ENCODE measurements at regions not wholly inside any gene's neighbourhood (a gene's known extent, or its start where the extent isn't known, plus 50 kb on each side); places are given as distances from the start of the nearest gene placed in this dataset.

- no peak overlapping the region for H3K27ac Mint-ChIP-seq
- no peak overlapping the region for H3K4me3 ChIP-seq (ENCODE audit: control insufficient read depth in 1 of 2, extremely low read depth in 1 of 2, low read length in 1 of 2)
- no peaks in the 10 kb centered on the region for H3K36me3 Mint-ChIP-seq
- no peaks in the 10 kb centered on the region for H3K4me1 Mint-ChIP-seq
- no peaks in the 10 kb centered on the region for H3K4me1 ChIP-seq (ENCODE audit: control insufficient read depth in 1 of 2, extremely low read depth in 1 of 2, insufficient read depth in 2 of 2, low read length in 2 of 2)
- no CpG with 5 or more reads among the region's 6 CpGs for WGBS (ENCODE audit: insufficient coverage)
- CTCF ChIA-PET: no interaction called here
- peaks cover 0 to 17% of the 10 kb centered on the region in 2 experiments for H3K27me3 ChIP-seq (replicated peaks in 1 of 2; ENCODE audit: control insufficient read depth in 2 of 2, extremely low read depth in 1 of 2, insufficient read depth in 2 of 2, low read length in 1 of 2)
- peaks cover 0 to 2% of the 10 kb centered on the region in 2 donors for H3K27me3 Mint-ChIP-seq
- peaks cover 4 to 10% (median 6%) of the 10 kb centered on the region in 3 donors for H3K9me3 Mint-ChIP-seq
- H3K27ac ChIP-seq (ENCODE audit: low read length): no peak overlapping the region
- no peaks in the 10 kb centered on the region for H3K36me3 ChIP-seq (ENCODE audit: control insufficient read depth in 2 of 2, extremely low read depth in 1 of 2, insufficient read depth in 1 of 2, low read length in 1 of 2)
- POLR2A ChIA-PET: no interaction called here
- H3K4me3 Mint-ChIP-seq: no peak overlapping the region
- ATAC-seq (replicated peaks in 1 of 4) (no peak), DNase-seq (no peak)
- H3K9me3 ChIP-seq: no peaks in the 10 kb centered on the region
Measured at GRCh38 chr9:79334001-79334400, 237.8 kb upstream of the TLE4 start.

GRCh38 chr9:79334711-79335110 lies 237.1 kb upstream of the TLE4 start:
- no peak for ATAC-seq (replicated peaks in 1 of 4)
- Histone ChIP-seq H3K4me3 (ENCODE audit: control insufficient read depth in 1 of 2, extremely low read depth in 1 of 2, low read length in 1 of 2) (no peak overlapping the region), H3K9me3 (no peaks in the 10 kb centered on the region), H3K36me3 (ENCODE audit: control insufficient read depth in 2 of 2, extremely low read depth in 1 of 2, insufficient read depth in 1 of 2, low read length in 1 of 2) (no peaks in the 10 kb centered on the region), H3K4me1 (ENCODE audit: control insufficient read depth in 1 of 2, extremely low read depth in 1 of 2, insufficient read depth in 2 of 2, low read length in 2 of 2) (no peaks in the 10 kb centered on the region), H3K27me3 (replicated peaks in 1 of 2; ENCODE audit: control insufficient read depth in 2 of 2, extremely low read depth in 1 of 2, insufficient read depth in 2 of 2, low read length in 1 of 2) (peaks cover 0 to 17% of the 10 kb centered on the region in 2 experiments), H3K27ac (ENCODE audit: low read length) (no peak overlapping the region)
- no peak overlapping the region for H3K4me3 Mint-ChIP-seq
- H3K36me3 Mint-ChIP-seq: no peaks in the 10 kb centered on the region
- no peaks in the 10 kb centered on the region for H3K4me1 Mint-ChIP-seq
- no CpG with 5 or more reads among the region's 1 CpG for WGBS (ENCODE audit: insufficient coverage)
- H3K27ac Mint-ChIP-seq: no peak overlapping the region
- POLR2A ChIA-PET: no interaction called here
- DNase-seq: no peak
- peaks cover 4 to 10% (median 6%) of the 10 kb centered on the region in 3 donors for H3K9me3 Mint-ChIP-seq
- peaks cover 0 to 2% of the 10 kb centered on the region in 2 donors for H3K27me3 Mint-ChIP-seq
- CTCF ChIA-PET: no interaction called here

- ChIA-PET POLR2A (interaction anchor here in 1 of 2 donors (0.6 kb wide), 1 partner anchor 25 kb away, joined by 3 read pairs; no protein-coding TSS in a partner anchor), CTCF (no interaction called here)
- H3K4me3 Mint-ChIP-seq: no peak overlapping the region
- Histone ChIP-seq H3K27me3 (replicated peaks in 1 of 2; ENCODE audit: control insufficient read depth in 2 of 2, extremely low read depth in 1 of 2, insufficient read depth in 2 of 2, low read length in 1 of 2) (peaks cover 0 to 17% of the 10 kb centered on the region in 2 experiments), H3K9me3 (no peaks in the 10 kb centered on the region), H3K27ac (ENCODE audit: low read length) (no peak overlapping the region), H3K4me3 (ENCODE audit: control insufficient read depth in 1 of 2, extremely low read depth in 1 of 2, low read length in 1 of 2) (no peak overlapping the region), H3K4me1 (ENCODE audit: control insufficient read depth in 1 of 2, extremely low read depth in 1 of 2, insufficient read depth in 2 of 2, low read length in 2 of 2) (no peaks in the 10 kb centered on the region), H3K36me3 (ENCODE audit: control insufficient read depth in 2 of 2, extremely low read depth in 1 of 2, insufficient read depth in 1 of 2, low read length in 1 of 2) (no peaks in the 10 kb centered on the region)
- no peak for ATAC-seq (replicated peaks in 1 of 4)
- peaks cover 4 to 10% (median 6%) of the 10 kb centered on the region in 3 donors for H3K9me3 Mint-ChIP-seq
- no peaks in the 10 kb centered on the region for H3K36me3 Mint-ChIP-seq
- no peak overlapping the region for H3K27ac Mint-ChIP-seq
- no peaks in the 10 kb centered on the region for H3K4me1 Mint-ChIP-seq
- DNase-seq: no peak
- H3K27me3 Mint-ChIP-seq: peaks cover 0 to 2% of the 10 kb centered on the region in 2 donors
- WGBS (ENCODE audit: insufficient coverage): 67% methylated on average over 1 of the region's 1 CpG
Measured at GRCh38 chr9:79335987-79336386, 235.8 kb upstream of the TLE4 start.

GRCh38 chr9:79341561-79341960 lies 230.2 kb upstream of the TLE4 start:
- Histone ChIP-seq H3K9me3 (no peaks in the 10 kb centered on the region), H3K27ac (ENCODE audit: low read length) (no peak overlapping the region), H3K4me1 (ENCODE audit: control insufficient read depth in 1 of 2, extremely low read depth in 1 of 2, insufficient read depth in 2 of 2, low read length in 2 of 2) (no peaks in the 10 kb centered on the region), H3K4me3 (ENCODE audit: control insufficient read depth in 1 of 2, extremely low read depth in 1 of 2, low read length in 1 of 2) (no peak overlapping the region), H3K36me3 (ENCODE audit: control insufficient read depth in 2 of 2, extremely low read depth in 1 of 2, insufficient read depth in 1 of 2, low read length in 1 of 2) (no peaks in the 10 kb centered on the region), H3K27me3 (replicated peaks in 1 of 2; ENCODE audit: control insufficient read depth in 2 of 2, extremely low read depth in 1 of 2, insufficient read depth in 2 of 2, low read length in 1 of 2) (peaks cover 0 to 3% of the 10 kb centered on the region in 2 experiments)
- peaks cover 0 to 4% (median under 1%) of the 10 kb centered on the region in 3 donors for H3K9me3 Mint-ChIP-seq
- no peak for ATAC-seq (replicated peaks in 1 of 4)
- no peak for DNase-seq
- H3K27me3 Mint-ChIP-seq: peaks cover 0 to 2% of the 10 kb centered on the region in 2 donors
- H3K4me1 Mint-ChIP-seq: no peaks in the 10 kb centered on the region
- ChIA-PET POLR2A (no interaction called here), CTCF (no interaction called here)
- no peak overlapping the region for H3K27ac Mint-ChIP-seq
- H3K4me3 Mint-ChIP-seq: no peak overlapping the region
- WGBS (ENCODE audit: insufficient coverage): 97% methylated on average over 4 of the region's 6 CpGs
- no peaks in the 10 kb centered on the region for H3K36me3 Mint-ChIP-seq

- Mint-ChIP-seq H3K36me3 (no peaks in the 10 kb centered on the region), H3K27ac (no peak overlapping the region), H3K27me3 (peaks cover 0 to 3% of the 10 kb centered on the region in 2 donors), H3K9me3 (peaks cover 0 to 2% (median 0%) of the 10 kb centered on the region in 3 donors), H3K4me1 (no peaks in the 10 kb centered on the region), H3K4me3 (no peak overlapping the region)
- no peak overlapping the region for H3K27ac ChIP-seq (ENCODE audit: low read length)
- ChIA-PET CTCF (no interaction called here), POLR2A (no interaction called here)
- 20% methylated on average over 2 of the region's 3 CpGs for WGBS (ENCODE audit: insufficient coverage)
- no peaks in the 10 kb centered on the region for H3K4me1 ChIP-seq (ENCODE audit: control insufficient read depth in 1 of 2, extremely low read depth in 1 of 2, insufficient read depth in 2 of 2, low read length in 2 of 2)
- no peaks in the 10 kb centered on the region for H3K9me3 ChIP-seq
- H3K27me3 ChIP-seq (replicated peaks in 1 of 2; ENCODE audit: control insufficient read depth in 2 of 2, extremely low read depth in 1 of 2, insufficient read depth in 2 of 2, low read length in 1 of 2): no peaks in the 10 kb centered on the region
- DNase-seq (no peak), ATAC-seq (replicated peaks in 1 of 4) (no peak)
- H3K36me3 ChIP-seq (ENCODE audit: control insufficient read depth in 2 of 2, extremely low read depth in 1 of 2, insufficient read depth in 1 of 2, low read length in 1 of 2): no peaks in the 10 kb centered on the region
- H3K4me3 ChIP-seq (ENCODE audit: control insufficient read depth in 1 of 2, extremely low read depth in 1 of 2, low read length in 1 of 2): no peak overlapping the region
Measured at GRCh38 chr9:79346350-79347020, 225.3 kb upstream of the TLE4 start.

- no peak overlapping the region for H3K4me3 Mint-ChIP-seq
- POLR2A ChIA-PET: no interaction called here
Measured at GRCh38 chr9:79352322-79352721, 219.4 kb upstream of the TLE4 start.

More at GRCh38 chr9:79352322-79352721, 219.4 kb upstream of the TLE4 start:
- Mint-ChIP-seq H3K36me3 (no peaks in the 10 kb centered on the region), H3K4me1 (no peaks in the 10 kb centered on the region), H3K27ac (no peak overlapping the region), H3K27me3 (peaks cover 0 to 6% of the 10 kb centered on the region in 2 donors), H3K9me3 (peaks cover 0 to 6% (median 0%) of the 10 kb centered on the region in 3 donors)
- WGBS (ENCODE audit: insufficient coverage): no CpG with 5 or more reads among the region's 3 CpGs
- DNase-seq: no peak
- Histone ChIP-seq H3K27ac (ENCODE audit: low read length) (no peak overlapping the region), H3K4me3 (ENCODE audit: control insufficient read depth in 1 of 2, extremely low read depth in 1 of 2, low read length in 1 of 2) (no peak overlapping the region), H3K9me3 (no peaks in the 10 kb centered on the region), H3K36me3 (ENCODE audit: control insufficient read depth in 2 of 2, extremely low read depth in 1 of 2, insufficient read depth in 1 of 2, low read length in 1 of 2) (no peaks in the 10 kb centered on the region), H3K27me3 (replicated peaks in 1 of 2; ENCODE audit: control insufficient read depth in 2 of 2, extremely low read depth in 1 of 2, insufficient read depth in 2 of 2, low read length in 1 of 2) (no peaks in the 10 kb centered on the region), H3K4me1 (ENCODE audit: control insufficient read depth in 1 of 2, extremely low read depth in 1 of 2, insufficient read depth in 2 of 2, low read length in 2 of 2) (no peaks in the 10 kb centered on the region)
- CTCF ChIA-PET: no interaction called here
- no peak for ATAC-seq (replicated peaks in 1 of 4)

Data from T-cell (primary cell).